ENCODE measurements at regions not wholly inside any gene's neighbourhood (a gene's known extent, or its start where the extent isn't known, plus 50 kb on each side); places are given as distances from the start of the nearest gene placed in this dataset.

GRCh38 chr14:85223667-85224066, 306.3 kb upstream of the FLRT2 start:
- no peak overlapping the region for H3K27ac Mint-ChIP-seq (ENCODE audit: unreplicated experiment)

GRCh38 chr14:85224241-85224640, 305.7 kb upstream of the FLRT2 start:
- intact Hi-C loops (cut with micrococcal nuclease; ENCODE audit: unreplicated experiment): no loop called here
- ChIA-PET POLR2A (no interaction called here), CTCF (no interaction called here)
- Mint-ChIP-seq H3K27ac (ENCODE audit: unreplicated experiment) (no peak overlapping the region), H3K27me3 (ENCODE audit: insufficient read depth, unreplicated experiment) (no peaks in the 10 kb centered on the region), H3K4me1 (ENCODE audit: low read depth, unreplicated experiment) (no peaks in the 10 kb centered on the region), H3K4me3 (ENCODE audit: unreplicated experiment) (no peak overlapping the region), H3K36me3 (ENCODE audit: insufficient read depth, unreplicated experiment) (no peaks in the 10 kb centered on the region), H3K9me3 (ENCODE audit: unreplicated experiment) (peaks cover 8% of the 10 kb centered on the region)
- DNase-seq: no peak
- H3K4me3 ChIP-seq (ENCODE audit: low read depth, low read length): no peak overlapping the region
- no peaks in the 10 kb centered on the region for H3K4me1 ChIP-seq
- no peaks in the 10 kb centered on the region for H3K27me3 ChIP-seq (replicated peaks; ENCODE audit: control insufficient read depth, insufficient read depth, low read length)
- no peak for TF ChIP-seq CTCF (IDR thresholded peaks at IDR 0.05; ENCODE audit: insufficient read depth in 1 of 2, low read depth in 1 of 2, low read length in 1 of 2, severe bottlenecking in 1 of 2, unreplicated experiment in 1 of 2)
- no TSS peak for BruUV-seq (replicated peaks)
- no peaks in the 10 kb centered on the region for H3K9me3 ChIP-seq
- no peaks in the 10 kb centered on the region for H3K36me3 ChIP-seq (ENCODE audit: control insufficient read depth, insufficient read depth, low read length)

More at GRCh38 chr14:85223667-85224066, 306.3 kb upstream of the FLRT2 start:
- Mint-ChIP-seq H3K4me1 (ENCODE audit: low read depth, unreplicated experiment) (no peaks in the 10 kb centered on the region), H3K9me3 (ENCODE audit: unreplicated experiment) (peaks cover 8% of the 10 kb centered on the region), H3K27me3 (ENCODE audit: insufficient read depth, unreplicated experiment) (no peaks in the 10 kb centered on the region), H3K4me3 (ENCODE audit: unreplicated experiment) (no peak overlapping the region), H3K36me3 (ENCODE audit: insufficient read depth, unreplicated experiment) (no peaks in the 10 kb centered on the region)
- Histone ChIP-seq H3K9me3 (no peaks in the 10 kb centered on the region), H3K36me3 (ENCODE audit: control insufficient read depth, insufficient read depth, low read length) (no peaks in the 10 kb centered on the region), H3K4me3 (ENCODE audit: low read depth, low read length) (no peak overlapping the region), H3K27me3 (replicated peaks; ENCODE audit: control insufficient read depth, insufficient read depth, low read length) (no peaks in the 10 kb centered on the region), H3K4me1 (no peaks in the 10 kb centered on the region)
- ChIA-PET CTCF (no interaction called here), POLR2A (no interaction called here)
- no peak for TF ChIP-seq CTCF (IDR thresholded peaks at IDR 0.05; ENCODE audit: insufficient read depth in 1 of 2, low read depth in 1 of 2, low read length in 1 of 2, severe bottlenecking in 1 of 2, unreplicated experiment in 1 of 2)
- intact Hi-C loops (cut with micrococcal nuclease; ENCODE audit: unreplicated experiment): no loop called here
- BruUV-seq (replicated peaks): no TSS peak
- peak in 1 of 2 experiments; percentile 5 for DNase-seq

GRCh38 chr14:85233756-85234155, 296.2 kb upstream of the FLRT2 start:
- Mint-ChIP-seq H3K27ac (ENCODE audit: unreplicated experiment) (no peak overlapping the region), H3K9me3 (ENCODE audit: unreplicated experiment) (peaks cover 9% of the 10 kb centered on the region), H3K27me3 (ENCODE audit: insufficient read depth, unreplicated experiment) (no peaks in the 10 kb centered on the region), H3K36me3 (ENCODE audit: insufficient read depth, unreplicated experiment) (no peaks in the 10 kb centered on the region), H3K4me1 (ENCODE audit: low read depth, unreplicated experiment) (peaks cover 22% of the 10 kb centered on the region), H3K4me3 (ENCODE audit: unreplicated experiment) (no peak overlapping the region)
- DNase-seq: no peak
- ChIA-PET CTCF (no interaction called here), POLR2A (no interaction called here)
- peaks cover 4% of the 10 kb centered on the region; the same call in 1 of the 2 replicates for H3K9me3 ChIP-seq
- H3K4me1 ChIP-seq: peaks cover 8% of the 10 kb centered on the region; the same call in 1 of the 2 replicates
- intact Hi-C loops (cut with micrococcal nuclease; ENCODE audit: unreplicated experiment): no loop called here
- no peak for TF ChIP-seq CTCF (IDR thresholded peaks at IDR 0.05; ENCODE audit: insufficient read depth in 1 of 2, low read depth in 1 of 2, low read length in 1 of 2, severe bottlenecking in 1 of 2, unreplicated experiment in 1 of 2)
- H3K27me3 ChIP-seq (replicated peaks; ENCODE audit: control insufficient read depth, insufficient read depth, low read length): no peaks in the 10 kb centered on the region
- no peak overlapping the region for H3K4me3 ChIP-seq (ENCODE audit: low read depth, low read length)
- no TSS peak for BruUV-seq (replicated peaks)
- no peaks in the 10 kb centered on the region for H3K36me3 ChIP-seq (ENCODE audit: control insufficient read depth, insufficient read depth, low read length)

Data from Caco-2 (cell line).